Keratinocyte (primary cell): ENCODE measurements at regions not wholly inside any gene's neighbourhood (a gene's known extent, or its start where the extent isn't known, plus 50 kb on each side); places are given as distances from the start of the nearest gene placed in this dataset.

Source experiments
- DNase-seq: peaks from one replicate; pipeline ENCODE4 v3.0.0-alpha.2; 2011; ENCODE audit warnings: low read depth, missing footprints, low spot score
- FAIRE-seq: peaks from 2 replicates; lab custom pipeline; 2011; peaks lifted over from hg19 to GRCh38; lab: Jason Lieb, UNC
- H2AFZ ChIP-seq: 2 replicates; pipeline ENCODE4 v1.6.0; 2012; ENCODE audit warnings: low read length, control low read depth, inconsistent platforms; ENCODE audit not compliant: control insufficient read depth
- H3K27ac ChIP-seq: 2 replicates; pipeline ENCODE4 v1.5.1; 2011; ENCODE audit warnings: low read length; ENCODE audit not compliant: control insufficient read depth, insufficient read depth
- H3K27me3 ChIP-seq: 3 replicates; pipeline ENCODE4 v1.6.0; 2011; ENCODE audit warnings: low read length; ENCODE audit not compliant: control insufficient read depth, insufficient read depth; ENCODE audit errors: extremely low read depth
- H3K36me3 ChIP-seq, 2 experiments: 2 replicates in 1 of 2; 3 replicates in 1 of 2; pipeline ENCODE4 v1.5.1; 2011; ENCODE audit warnings: low read length in 2 of 2, mild to moderate bottlenecking in 1 of 2; ENCODE audit not compliant: control insufficient read depth in 2 of 2, insufficient read depth in 2 of 2; ENCODE audit errors: extremely low read depth in 1 of 2
- H3K4me1 ChIP-seq: 3 replicates; pipeline ENCODE4 v1.5.1; 2011; ENCODE audit warnings: low read length; ENCODE audit not compliant: control insufficient read depth, insufficient read depth; ENCODE audit errors: extremely low read depth
- H3K4me2 ChIP-seq: 3 replicates; pipeline ENCODE4 v1.6.0; 2011; ENCODE audit warnings: low read depth, low read length; ENCODE audit not compliant: control insufficient read depth, insufficient read depth; ENCODE audit errors: extremely low read depth
- H3K4me3 ChIP-seq, 3 experiments: fragments of 200-600 bp in 1 of 3; sonication (generic) in 1 of 3; 2 replicates in 2 of 3; 3 replicates in 1 of 3; pipeline ENCODE4 v1.5.1; 2011 to 2016; ENCODE audit warnings: low read length in 3 of 3, mild to moderate bottlenecking in 3 of 3, control low read depth in 2 of 3, inconsistent platforms in 1 of 3, low read depth in 1 of 3, mixed read lengths in 1 of 3, mixed run types in 1 of 3, moderate library complexity in 1 of 3; ENCODE audit not compliant: control insufficient read depth in 2 of 3, insufficient read depth in 2 of 3; ENCODE audit errors: extremely low read depth in 1 of 3
- H3K79me2 ChIP-seq: 2 replicates; pipeline ENCODE4 v1.6.0; 2012; ENCODE audit warnings: low read length; ENCODE audit not compliant: control insufficient read depth, insufficient read depth
- H3K9ac ChIP-seq: 3 replicates; pipeline ENCODE4 v1.6.0; 2011; ENCODE audit warnings: low read length; ENCODE audit not compliant: control insufficient read depth, insufficient read depth; ENCODE audit errors: extremely low read depth
- H3K9me1 ChIP-seq: 3 replicates; pipeline ENCODE4 v1.6.0; 2011; ENCODE audit warnings: low read length; ENCODE audit not compliant: control insufficient read depth, insufficient read depth; ENCODE audit errors: extremely low read depth
- H3K9me3 ChIP-seq: 2 replicates; pipeline ENCODE4 v1.5.1; 2012; ENCODE audit warnings: low read depth, low read length; ENCODE audit not compliant: control insufficient read depth
- H4K20me1 ChIP-seq: 3 replicates; pipeline ENCODE4 v1.6.0; 2011; ENCODE audit warnings: low read length; ENCODE audit not compliant: control insufficient read depth, insufficient read depth; ENCODE audit errors: extremely low read depth
- CTCF ChIP-seq, 3 experiments: IDR thresholded peaks in 1 of 3; conservative IDR thresholded peaks in 1 of 3; optimal IDR thresholded peaks in 1 of 3; 2 replicates in 2 of 3; 3 replicates in 1 of 3; pipeline versions ENCODE3 to v1.5.1; 2011; ENCODE audit warnings: low read length in 3 of 3, mild to moderate bottlenecking in 3 of 3, moderate library complexity in 2 of 3, control low read depth in 1 of 3, inconsistent platforms in 1 of 3; ENCODE audit not compliant: insufficient read depth in 2 of 3; ENCODE audit errors: extremely low read depth in 1 of 3
- EZH2 ChIP-seq: IDR thresholded peaks from one replicate; pipeline ENCODE4 v1.6.1; 2012; ENCODE audit warnings: inconsistent platforms, mild to moderate bottlenecking, low read length, moderate library complexity
- dilution Hi-C: fragments of 300-500 bp; cut with MboI; formaldehyde crosslinking; loops from one replicate; pipeline ENCODE4 v1.7.0; 2020; ENCODE audit warnings: low sequenced_read_pairs; ENCODE audit not compliant: extremely low pct_ligation_motif_present

GRCh38 chr3:96428097-96428496 is 386.3 kb upstream of the EPHA6 start:
- Histone ChIP-seq H3K36me3 (no peaks in the 10 kb centered on the region), H3K4me1 (no peaks in the 10 kb centered on the region), H4K20me1 (no peaks in the 10 kb centered on the region), H3K9me3 (no peaks in the 10 kb centered on the region), H3K4me3 (no peak overlapping the region), H3K79me2 (no peaks in the 10 kb centered on the region), H3K9me1 (no peaks in the 10 kb centered on the region), H3K27ac (no peak overlapping the region), H2AFZ (no peak overlapping the region), H3K9ac (no peak overlapping the region), H3K27me3 (no peaks in the 10 kb centered on the region), H3K4me2 (no peak overlapping the region)
- FAIRE-seq (no peak), DNase-seq (no peak)
- dilution Hi-C loops, result no loop called here
- TF ChIP-seq CTCF (optimal IDR thresholded peaks at IDR 0.05 in 1 of 3, IDR thresholded peaks at IDR 0.05 in 1 of 3, conservative IDR thresholded peaks at IDR 0.05 in 1 of 3; ENCODE audit: extremely low read depth in 1 of 3, insufficient read depth in 2 of 3, low read length in 3 of 3) (no peak), EZH2 (no peak)

GRCh38 chr3:96430079-96430478 is 384.3 kb upstream of the EPHA6 start:
- Histone ChIP-seq H3K4me3 (no peak overlapping the region), H3K9me1 (no peaks in the 10 kb centered on the region), H3K27me3 (no peaks in the 10 kb centered on the region), H3K4me2 (no peak overlapping the region), H3K4me1 (no peaks in the 10 kb centered on the region), H3K27ac (no peak overlapping the region), H3K36me3 (no peaks in the 10 kb centered on the region), H4K20me1 (no peaks in the 10 kb centered on the region), H3K9me3 (no peaks in the 10 kb centered on the region), H3K9ac (no peak overlapping the region), H3K79me2 (no peaks in the 10 kb centered on the region), H2AFZ (no peak overlapping the region)
- FAIRE-seq (no peak), DNase-seq (no peak)
- dilution Hi-C loops, result no loop called here
- TF ChIP-seq CTCF (optimal IDR thresholded peaks at IDR 0.05 in 1 of 3, IDR thresholded peaks at IDR 0.05 in 1 of 3, conservative IDR thresholded peaks at IDR 0.05 in 1 of 3; ENCODE audit: extremely low read depth in 1 of 3, insufficient read depth in 2 of 3, low read length in 3 of 3) (no peak), EZH2 (no peak)
